Body of pancreas (tissue), 4 donors: ENCODE measurements at regions not wholly inside any gene's neighbourhood (a gene's known extent, or its start where the extent isn't known, plus 50 kb on each side); places are given as distances from the start of the nearest gene placed in this dataset.

Experiments
- CTCF ChIP-seq, 7 experiments: fragments of 450-650 bp in 4 of 7; fragments of 200-600 bp in 3 of 7; sonication (generic) in 3 of 7; IDR thresholded peaks; one replicate each; pipeline ENCODE4 v1.5.1; 2016 to 2019; ENCODE audit warnings: antibody characterized with exemption in 7 of 7
- POLR2A ChIP-seq, 3 donors: fragments of 450-650 bp; IDR thresholded peaks; one replicate each; pipeline ENCODE4 v1.6.1; 2016; ENCODE audit warnings: antibody characterized with exemption in 3 of 3, mild to moderate bottlenecking in 2 of 3

DNA sequence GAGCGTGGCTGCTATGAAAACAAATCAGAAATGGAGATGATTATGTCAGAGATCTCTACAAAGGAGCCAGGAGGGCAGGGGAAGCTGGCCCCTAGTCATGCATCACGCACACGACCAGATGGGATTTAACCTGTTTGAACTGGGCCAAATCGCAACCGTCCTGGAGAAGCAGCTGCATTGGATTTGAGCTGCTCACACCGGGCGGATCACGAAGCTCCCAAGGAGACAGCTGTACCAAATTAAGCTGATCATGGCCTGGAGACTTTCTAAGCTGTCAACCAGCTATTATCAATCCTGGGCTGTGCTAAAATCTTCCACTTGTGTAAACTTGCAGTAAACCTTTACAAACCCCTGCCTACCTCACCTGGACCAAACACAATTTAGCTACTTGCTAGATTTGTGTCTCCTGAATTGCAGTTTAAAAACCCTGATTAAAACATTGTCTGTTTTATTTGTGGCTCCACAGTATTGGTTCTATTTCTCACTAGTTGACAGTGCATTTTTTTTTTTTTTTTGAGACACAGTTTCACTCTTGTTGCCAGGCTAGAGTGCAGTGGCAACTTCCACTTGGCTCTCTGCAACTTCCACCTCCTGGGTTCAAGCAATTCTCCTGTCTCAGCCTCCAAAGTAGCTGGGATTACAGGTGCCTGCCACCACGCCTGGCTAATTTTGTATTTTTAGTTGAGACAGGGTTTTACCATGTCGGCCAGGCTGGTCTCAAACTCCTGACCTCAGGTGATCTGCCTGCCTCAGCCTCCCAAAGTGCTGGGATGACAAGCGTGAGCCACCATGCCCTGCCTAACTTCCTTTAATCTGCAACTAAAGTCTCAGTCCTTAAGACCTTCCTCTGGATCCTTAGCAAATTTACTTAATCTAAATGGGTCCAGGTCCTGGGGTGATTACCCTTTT is 98.3 kb upstream of the GRIN2A start:
- TF ChIP-seq POLR2A (IDR thresholded peaks at IDR 0.05): no peak
- no peak for TF ChIP-seq CTCF (IDR thresholded peaks at IDR 0.05)
